ENCODE measurements at regions not wholly inside any gene's neighbourhood (a gene's known extent, or its start where the extent isn't known, plus 50 kb on each side); places are given as distances from the start of the nearest gene placed in this dataset.
"Not testable (repeated sequence)": the region's sequence is repeated elsewhere in the genome, so short reads cannot be mapped to it uniquely, and the experiment has no call there.

GRCh38 chrX:22609452-22609851, 336.7 kb downstream of the CBLL2 start:
- not testable (repeated sequence) for TF ChIP-seq ISL1 (CRISPR knock-in tag; IDR thresholded peaks at IDR 0.05); CREB5 (CRISPR knock-in tag; IDR thresholded peaks at IDR 0.05; ENCODE audit: low read depth); GLIS3 (CRISPR knock-in tag; IDR thresholded peaks at IDR 0.05); TCF4 (CRISPR knock-in tag; IDR thresholded peaks at IDR 0.05; ENCODE audit: borderline replicate concordance); POU6F1 (CRISPR knock-in tag; IDR thresholded peaks at IDR 0.05; ENCODE audit: borderline replicate concordance, low read depth); BACH2 (CRISPR knock-in tag; IDR thresholded peaks at IDR 0.05; ENCODE audit: borderline replicate concordance); ZFP3 (CRISPR knock-in tag; IDR thresholded peaks at IDR 0.05); CSRNP3 (CRISPR knock-in tag; IDR thresholded peaks at IDR 0.05); CSDC2 (CRISPR knock-in tag; IDR thresholded peaks at IDR 0.05); PATZ1 (CRISPR knock-in tag; IDR thresholded peaks at IDR 0.05; ENCODE audit: borderline replicate concordance); OSR1 (CRISPR knock-in tag; IDR thresholded peaks at IDR 0.05); ARNTL (CRISPR knock-in tag; IDR thresholded peaks at IDR 0.05; ENCODE audit: borderline replicate concordance, low read depth); ZC3H10 (CRISPR knock-in tag; IDR thresholded peaks at IDR 0.05)
